Subcutaneous abdominal adipose tissue (tissue), 5 donors: ENCODE measurements at regions not wholly inside any gene's neighbourhood (a gene's known extent, or its start where the extent isn't known, plus 50 kb on each side); places are given as distances from the start of the nearest gene placed in this dataset.

Experiments used
- H3K27ac ChIP-seq: one replicate; pipeline ENCODE4 v1.7.0; 2013; ENCODE audit warnings: low read depth, mild to moderate bottlenecking, inconsistent platforms, low read length, moderate library complexity
- H3K27me3 ChIP-seq, 5 donors: one replicate each; pipeline ENCODE4 v1.7.0; 2013; ENCODE audit warnings: low read length in 5 of 5, inconsistent platforms in 1 of 5; ENCODE audit not compliant: control insufficient read depth in 5 of 5, insufficient read depth in 4 of 5
- H3K36me3 ChIP-seq, 5 donors: one replicate each; pipeline ENCODE4 v1.7.0; 2013; ENCODE audit warnings: low read length in 5 of 5; ENCODE audit not compliant: control insufficient read depth in 5 of 5, insufficient read depth in 5 of 5
- H3K4me1 ChIP-seq, 5 donors: one replicate each; pipeline ENCODE4 v1.7.0; 2013; ENCODE audit warnings: low read length in 5 of 5, mild to moderate bottlenecking in 3 of 5, moderate library complexity in 1 of 5; ENCODE audit not compliant: control insufficient read depth in 5 of 5, insufficient read depth in 5 of 5
- H3K4me3 ChIP-seq, 5 donors: one replicate each; pipeline ENCODE4 v1.7.0; 2013; ENCODE audit warnings: low read length in 5 of 5, low read depth in 1 of 5
- H3K9ac ChIP-seq, 5 donors: one replicate each; pipeline ENCODE4 v1.7.0; 2013; ENCODE audit warnings: low read length in 5 of 5, mild to moderate bottlenecking in 4 of 5, moderate library complexity in 3 of 5
- H3K9me3 ChIP-seq, 5 donors: one replicate each; pipeline ENCODE4 v1.7.0; 2013; ENCODE audit warnings: low read length in 5 of 5; ENCODE audit not compliant: control insufficient read depth in 5 of 5
- donor health status: healthy.
- donor health status: healthy.
- donor health status: healthy.
- donor health status: healthy.
- donor health status: healthy.

DNA sequence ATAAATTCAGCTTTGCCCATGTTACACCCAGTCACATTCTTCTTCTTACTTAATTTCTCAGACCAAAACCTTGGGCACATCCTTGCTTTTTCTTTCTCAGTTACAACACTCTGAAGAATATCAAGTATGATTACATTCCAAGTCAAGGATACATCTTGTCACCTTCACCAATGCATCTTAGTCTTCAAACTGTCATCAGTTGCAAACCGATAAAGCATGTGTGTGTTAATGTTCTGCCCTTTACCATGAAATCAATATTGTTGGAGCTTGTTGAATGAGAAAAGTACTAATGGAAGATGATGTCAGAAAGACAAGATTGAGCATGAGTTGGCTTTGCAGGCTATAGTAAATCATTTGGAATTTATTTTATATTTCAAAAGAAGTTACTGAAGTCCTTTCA, 764.6 kb downstream of the NCAM2 start:
- no peaks in the 10 kb centered on the region for H3K9me3 ChIP-seq
- H3K4me3 ChIP-seq = no peak overlapping the region
- H3K9ac ChIP-seq = no peak overlapping the region
- no peak overlapping the region for H3K27ac ChIP-seq
- no peaks in the 10 kb centered on the region for H3K36me3 ChIP-seq
- no peaks in the 10 kb centered on the region for H3K27me3 ChIP-seq
- no peaks in the 10 kb centered on the region for H3K4me1 ChIP-seq

DNA sequence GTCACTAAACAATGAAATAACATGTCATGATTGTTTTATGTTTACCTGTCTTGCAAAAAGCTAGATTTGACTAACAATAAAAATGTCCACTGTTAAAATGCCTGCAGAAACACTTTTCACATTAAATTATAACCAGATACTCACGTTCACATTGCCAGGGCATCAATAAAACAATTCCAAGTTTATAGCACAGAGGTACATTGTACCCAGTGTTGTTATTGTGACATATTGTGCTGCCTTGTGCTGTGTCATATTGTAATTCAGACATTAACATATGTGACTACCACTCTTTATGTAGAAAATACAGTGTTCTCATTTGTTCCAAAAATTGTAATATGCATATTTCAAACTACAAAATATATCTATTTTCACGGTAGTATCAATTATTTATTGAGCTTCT, 766.1 kb downstream of the NCAM2 start:
- H3K36me3 ChIP-seq = no peaks in the 10 kb centered on the region
- H3K27me3 ChIP-seq = no peaks in the 10 kb centered on the region
- no peak overlapping the region for H3K9ac ChIP-seq
- no peaks in the 10 kb centered on the region for H3K9me3 ChIP-seq
- H3K4me1 ChIP-seq = no peaks in the 10 kb centered on the region
- no peak overlapping the region for H3K4me3 ChIP-seq
- H3K27ac ChIP-seq = no peak overlapping the region

- no peaks in the 10 kb centered on the region for H3K4me1 ChIP-seq
- H3K27me3 ChIP-seq = no peaks in the 10 kb centered on the region
- H3K4me3 ChIP-seq = no peak overlapping the region
- no peaks in the 10 kb centered on the region for H3K36me3 ChIP-seq
- H3K9me3 ChIP-seq = peaks cover 0 to 3% (median 0%) of the 10 kb centered on the region in 5 donors
- H3K27ac ChIP-seq = no peak overlapping the region
- no peak overlapping the region for H3K9ac ChIP-seq
Measured at GRCh38 chr21:21767276-21767675, 769.1 kb downstream of the NCAM2 start.

- Histone ChIP-seq H3K27me3 (no peaks in the 10 kb centered on the region), H3K4me1 (no peaks in the 10 kb centered on the region), H3K9me3 (no peaks in the 10 kb centered on the region), H3K36me3 (no peaks in the 10 kb centered on the region), H3K9ac (no peak overlapping the region), H3K4me3 (no peak overlapping the region), H3K27ac (no peak overlapping the region)
Measured at GRCh38 chr21:21788591-21788990, 790.4 kb downstream of the NCAM2 start.

DNA sequence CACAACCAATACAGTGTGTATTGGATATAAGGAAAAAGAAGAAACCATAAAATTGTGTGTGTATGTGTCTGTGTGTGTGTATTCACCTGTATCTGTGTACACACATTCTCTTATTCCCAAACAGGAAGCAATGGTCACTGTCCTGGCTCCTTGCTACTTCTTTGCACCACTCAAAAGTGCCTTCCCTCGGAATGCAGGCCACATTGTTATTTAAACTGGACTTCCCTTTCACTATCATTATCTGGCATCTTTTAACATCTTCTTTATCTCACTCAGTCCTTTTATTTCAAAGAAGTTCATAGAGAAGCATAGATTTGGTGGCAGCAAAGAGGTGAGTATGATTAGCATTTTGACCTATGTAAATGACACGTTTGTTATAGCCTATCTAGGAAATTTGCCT, 803.7 kb downstream of the NCAM2 start:
- Histone ChIP-seq H3K4me3 (no peak overlapping the region), H3K36me3 (no peaks in the 10 kb centered on the region), H3K27me3 (no peaks in the 10 kb centered on the region), H3K4me1 (no peaks in the 10 kb centered on the region), H3K27ac (no peak overlapping the region), H3K9ac (no peak overlapping the region), H3K9me3 (peaks cover 0 to 8% (median 0%) of the 10 kb centered on the region in 5 donors)

GRCh38 chr21:21806711-21807597, 808.7 kb downstream of the NCAM2 start:
- Histone ChIP-seq H3K36me3 (no peaks in the 10 kb centered on the region), H3K4me1 (no peaks in the 10 kb centered on the region), H3K27me3 (no peaks in the 10 kb centered on the region), H3K9ac (no peak overlapping the region), H3K27ac (no peak overlapping the region), H3K9me3 (peaks cover 0 to 8% (median 0%) of the 10 kb centered on the region in 5 donors), H3K4me3 (no peak overlapping the region)

GRCh38 chr21:21807598-21807903, 809.3 kb downstream of the NCAM2 start:
- no peak overlapping the region for H3K27ac ChIP-seq
- no peaks in the 10 kb centered on the region for H3K36me3 ChIP-seq
- H3K9ac ChIP-seq = no peak overlapping the region
- peaks cover 0 to 8% (median 0%) of the 10 kb centered on the region in 5 donors for H3K9me3 ChIP-seq
- no peaks in the 10 kb centered on the region for H3K27me3 ChIP-seq
- H3K4me3 ChIP-seq = no peak overlapping the region
- H3K4me1 ChIP-seq = no peaks in the 10 kb centered on the region

DNA sequence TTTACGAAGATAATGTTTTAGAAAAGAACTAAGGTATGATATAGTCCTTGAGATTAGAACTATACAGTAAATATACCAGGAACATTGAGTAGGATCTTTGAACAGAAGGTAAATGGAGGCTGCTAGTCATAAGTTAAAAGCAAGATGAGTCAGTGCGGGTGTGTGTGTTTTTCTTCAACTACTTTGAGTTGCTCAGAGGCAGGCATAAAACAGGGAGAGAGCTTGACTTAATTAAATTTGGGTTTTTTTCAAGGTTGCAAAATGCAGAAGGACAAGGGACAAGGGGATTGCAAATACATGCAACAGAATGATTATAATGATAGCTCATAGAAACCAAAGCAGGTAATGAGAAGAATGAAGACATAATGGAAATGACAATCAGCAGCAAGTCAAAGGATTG, 815.1 kb downstream of the NCAM2 start:
- H3K27me3 ChIP-seq = no peaks in the 10 kb centered on the region
- H3K27ac ChIP-seq = no peak overlapping the region
- no peaks in the 10 kb centered on the region for H3K9me3 ChIP-seq
- no peak overlapping the region for H3K4me3 ChIP-seq
- H3K4me1 ChIP-seq = no peaks in the 10 kb centered on the region
- no peak overlapping the region for H3K9ac ChIP-seq
- no peaks in the 10 kb centered on the region for H3K36me3 ChIP-seq

DNA sequence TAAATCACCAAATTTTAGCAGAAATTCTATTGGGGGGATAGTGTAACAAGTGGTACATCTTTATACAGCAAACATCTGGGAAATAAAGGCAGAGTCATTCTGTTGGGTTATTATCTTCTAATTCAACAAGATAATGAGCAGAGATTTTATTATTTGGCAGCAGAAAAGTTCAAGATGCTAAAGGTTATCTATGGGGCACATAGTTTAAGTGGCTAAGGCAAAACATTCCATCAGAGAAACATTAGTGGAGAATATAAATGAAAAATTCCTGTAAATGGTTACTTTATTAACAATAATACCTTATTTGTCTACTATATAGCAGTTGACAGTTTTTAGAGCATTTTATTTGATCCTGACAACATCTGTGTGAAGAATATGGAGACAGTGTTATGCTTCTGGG, 815.7 kb downstream of the NCAM2 start:
- H3K9ac ChIP-seq = no peak overlapping the region
- no peaks in the 10 kb centered on the region for H3K9me3 ChIP-seq
- no peaks in the 10 kb centered on the region for H3K36me3 ChIP-seq
- no peak overlapping the region for H3K27ac ChIP-seq
- no peak overlapping the region for H3K4me3 ChIP-seq
- H3K27me3 ChIP-seq = no peaks in the 10 kb centered on the region
- no peaks in the 10 kb centered on the region for H3K4me1 ChIP-seq

- Histone ChIP-seq H3K4me1 (no peaks in the 10 kb centered on the region), H3K9ac (no peak overlapping the region), H3K27ac (no peak overlapping the region), H3K27me3 (no peaks in the 10 kb centered on the region), H3K9me3 (no peaks in the 10 kb centered on the region), H3K4me3 (no peak overlapping the region), H3K36me3 (no peaks in the 10 kb centered on the region)
Measured at GRCh38 chr21:21816778-21817177, 818.6 kb downstream of the NCAM2 start.
